ENCODE measurements at regions not wholly inside any gene's neighbourhood (a gene's known extent, or its start where the extent isn't known, plus 50 kb on each side); places are given as distances from the start of the nearest gene placed in this dataset.
A peak's percentile ranks its signal among the peaks of the same experiment; 100 is the strongest.

GRCh38 chr6:4653141-4653540, 123.1 kb upstream of the CDYL start:
- Mint-ChIP-seq H3K4me1 (peaks cover 18% of the 10 kb centered on the region), H3K27ac (no peak overlapping the region), H3K36me3 (ENCODE audit: low read depth) (no peaks in the 10 kb centered on the region), H3K9me3 (peaks cover 15% of the 10 kb centered on the region), H3K27me3 (ENCODE audit: insufficient read depth) (peaks cover under 1% of the 10 kb centered on the region), H3K4me3 (no peak overlapping the region)
- Histone ChIP-seq H3K4me3 (ENCODE audit: low read length) (no peak overlapping the region), H3K36me3 (ENCODE audit: control insufficient read depth, insufficient read depth, low read length) (no peaks in the 10 kb centered on the region), H3K27ac (ENCODE audit: low read depth, low read length) (no peak overlapping the region), H3K9ac (ENCODE audit: extremely low read depth, low read length, poor library complexity, severe bottlenecking) (no peak overlapping the region), H3K27me3 (ENCODE audit: control insufficient read depth, insufficient read depth, low read length, poor library complexity, severe bottlenecking) (no peaks in the 10 kb centered on the region), H3K9me3 (ENCODE audit: control insufficient read depth, low read length) (peaks cover 19% of the 10 kb centered on the region), H3K4me1 (ENCODE audit: control insufficient read depth, insufficient read depth, low read length) (peaks cover 5% of the 10 kb centered on the region)
- 71 to 97% methylated on average over 2 of the region's 3 CpGs for WGBS, 2 experiments (ENCODE audit: insufficient coverage in 1 of 2, insufficient read length in 1 of 2)
- no peak for DNase-seq
- TF ChIP-seq CTCF (conservative IDR thresholded peaks at IDR 0.05) = no peak

DNA sequence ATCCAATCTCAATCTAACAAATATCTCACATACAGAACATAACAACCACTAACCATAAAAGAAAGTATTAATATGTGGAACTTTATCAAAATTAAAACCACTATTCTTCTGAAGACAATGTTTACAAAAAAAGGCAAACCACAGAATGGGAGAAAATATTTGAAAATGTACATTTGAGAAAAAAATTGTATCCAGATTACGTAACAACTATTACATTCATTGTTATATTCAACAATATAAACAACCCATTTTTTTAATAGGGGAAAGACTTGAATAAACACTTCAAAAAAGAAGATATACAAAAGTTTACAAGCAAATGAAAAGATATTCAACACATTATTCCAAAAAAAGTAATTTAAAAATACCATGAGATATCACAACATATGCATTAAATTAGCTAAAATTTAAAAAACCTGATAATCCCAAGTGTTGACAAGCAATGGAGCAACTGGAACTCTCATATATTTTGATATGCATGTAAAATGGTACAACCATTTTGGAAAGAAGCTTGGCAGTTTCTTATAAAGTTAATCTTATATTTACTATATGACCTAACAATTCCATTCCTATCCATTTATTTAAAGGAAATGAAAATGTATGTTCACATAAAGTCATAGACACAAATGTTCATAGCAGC, 124.3 kb upstream of the CDYL start:
- no peaks in the 10 kb centered on the region for H3K36me3 Mint-ChIP-seq (ENCODE audit: low read depth)
- Histone ChIP-seq H3K27me3 (ENCODE audit: control insufficient read depth, insufficient read depth, low read length, poor library complexity, severe bottlenecking) (no peaks in the 10 kb centered on the region), H3K9ac (ENCODE audit: extremely low read depth, low read length, poor library complexity, severe bottlenecking) (no peak overlapping the region), H3K36me3 (ENCODE audit: control insufficient read depth, insufficient read depth, low read length) (no peaks in the 10 kb centered on the region), H3K4me3 (ENCODE audit: low read length) (peak overlapping the region; percentile 17), H3K4me1 (ENCODE audit: control insufficient read depth, insufficient read depth, low read length) (peaks cover 5% of the 10 kb centered on the region), H3K27ac (ENCODE audit: low read depth, low read length) (no peak overlapping the region), H3K9me3 (ENCODE audit: control insufficient read depth, low read length) (peaks cover 19% of the 10 kb centered on the region)
- peaks cover 15% of the 10 kb centered on the region for H3K9me3 Mint-ChIP-seq
- H3K27me3 Mint-ChIP-seq (ENCODE audit: insufficient read depth) = no peaks in the 10 kb centered on the region
- no CpG with 5 or more reads among the region's 1 CpG for WGBS, 2 experiments (ENCODE audit: insufficient coverage in 1 of 2, insufficient read length in 1 of 2)
- H3K4me1 Mint-ChIP-seq = peaks cover 27% of the 10 kb centered on the region
- H3K4me3 Mint-ChIP-seq = no peak overlapping the region
- H3K27ac Mint-ChIP-seq = no peak overlapping the region
- no peak for DNase-seq
- no peak for TF ChIP-seq CTCF (conservative IDR thresholded peaks at IDR 0.05)

- no peak for TF ChIP-seq CTCF (conservative IDR thresholded peaks at IDR 0.05)
- Mint-ChIP-seq H3K9me3 (peaks cover 15% of the 10 kb centered on the region), H3K27ac (no peak overlapping the region), H3K4me1 (peaks cover 15% of the 10 kb centered on the region), H3K36me3 (ENCODE audit: low read depth) (no peaks in the 10 kb centered on the region), H3K27me3 (ENCODE audit: insufficient read depth) (no peaks in the 10 kb centered on the region), H3K4me3 (no peak overlapping the region)
- no peak overlapping the region for H3K27ac ChIP-seq (ENCODE audit: low read depth, low read length)
- no peak for DNase-seq
- H3K4me3 ChIP-seq (ENCODE audit: low read length) = no peak overlapping the region
- WGBS, 2 experiments (ENCODE audit: insufficient coverage in 1 of 2, insufficient read length in 1 of 2) = 94% methylated on average over 2 of the region's 3 CpGs; no CpG with 5 or more reads in 1 of the 2 experiments
- peaks cover 19% of the 10 kb centered on the region for H3K9me3 ChIP-seq (ENCODE audit: control insufficient read depth, low read length)
- H3K4me1 ChIP-seq (ENCODE audit: control insufficient read depth, insufficient read depth, low read length) = no peaks in the 10 kb centered on the region
- H3K36me3 ChIP-seq (ENCODE audit: control insufficient read depth, insufficient read depth, low read length) = no peaks in the 10 kb centered on the region
- no peaks in the 10 kb centered on the region for H3K27me3 ChIP-seq (ENCODE audit: control insufficient read depth, insufficient read depth, low read length, poor library complexity, severe bottlenecking)
- no peak overlapping the region for H3K9ac ChIP-seq (ENCODE audit: extremely low read depth, low read length, poor library complexity, severe bottlenecking)
These were observed 126.5 kb upstream of the CDYL start for GRCh38 chr6:4649728-4650127.

Data from endodermal cell (in vitro differentiated cells).